SK-N-SH treated with all-trans-retinoic acid at 6 μM for 48 hours (cell line): ENCODE measurements at regions not wholly inside any gene's neighbourhood (a gene's known extent, or its start where the extent isn't known, plus 50 kb on each side); places are given as distances from the start of the nearest gene placed in this dataset.
"Not testable (repeated sequence)": the region's sequence is repeated elsewhere in the genome, so short reads cannot be mapped to it uniquely, and the experiment has no call there.

ENCODE experiments used
- ATAC-seq: fragments of 200-7000 bp; cut with Tn5 transposase; 3 replicates; pipeline ENCODE4 v1.9.1; 2020; ENCODE audit warnings: mild to moderate bottlenecking, moderate library complexity
- ARNTL ChIP-seq: fragments of 450-650 bp; formaldehyde crosslinking; IDR thresholded peaks from 2 replicates; pipeline ENCODE4 v1.5.0; 2020; ENCODE audit warnings: low read depth, mild to moderate bottlenecking, moderate library complexity, borderline replicate concordance
- BACH2 ChIP-seq: fragments of 250-450 bp; sonication (Bioruptor Pico); IDR thresholded peaks from 2 replicates; pipeline ENCODE4 v1.9.0; 2021; ENCODE audit warnings: mild to moderate bottlenecking, borderline replicate concordance
- CSDC2 ChIP-seq: fragments of 250-450 bp; sonication (Bioruptor Pico); IDR thresholded peaks from 2 replicates; pipeline ENCODE4 v1.5.0; 2020; ENCODE audit warnings: mild to moderate bottlenecking, moderate library complexity
- ESRRG ChIP-seq: fragments of 250-450 bp; sonication (Bioruptor Pico); IDR thresholded peaks from 2 replicates; pipeline ENCODE4 v1.6.1; 2021; ENCODE audit warnings: mild to moderate bottlenecking
- GLIS3 ChIP-seq: fragments of 250-450 bp; sonication (Bioruptor Pico); IDR thresholded peaks from 2 replicates; pipeline ENCODE4 v1.5.0; 2020; ENCODE audit warnings: mild to moderate bottlenecking, moderate library complexity
- OSR1 ChIP-seq: fragments of 250-450 bp; sonication (Bioruptor Pico); IDR thresholded peaks from 2 replicates; pipeline ENCODE4 v1.8.0; 2022; ENCODE audit warnings: moderate library complexity, mild to moderate bottlenecking, inconsistent platforms
- PPARA ChIP-seq: fragments of 250-450 bp; sonication (Bioruptor Pico); IDR thresholded peaks from 2 replicates; pipeline ENCODE4 v1.5.0; 2020; ENCODE audit warnings: mild to moderate bottlenecking, borderline replicate concordance
- RARB ChIP-seq: fragments of 250-450 bp; sonication (Bioruptor Pico); IDR thresholded peaks from 2 replicates; pipeline ENCODE4 v1.8.0; 2021; ENCODE audit warnings: mild to moderate bottlenecking, moderate library complexity
- SNAI2 ChIP-seq: fragments of 250-450 bp; sonication (Bioruptor Pico); IDR thresholded peaks from 2 replicates; pipeline ENCODE4 v1.5.0; 2020; ENCODE audit warnings: mild to moderate bottlenecking, moderate library complexity
- TCF4 ChIP-seq: fragments of 250-450 bp; sonication (Bioruptor Pico); IDR thresholded peaks from 2 replicates; pipeline ENCODE4 v1.8.0; 2021; ENCODE audit warnings: mild to moderate bottlenecking, moderate library complexity, borderline replicate concordance
- TOX ChIP-seq: fragments of 250-450 bp; sonication (Bioruptor Pico); IDR thresholded peaks from 2 replicates; pipeline ENCODE4 v1.8.0; 2021; ENCODE audit warnings: mild to moderate bottlenecking, moderate library complexity, borderline replicate concordance
- ZC3H10 ChIP-seq: fragments of 250-450 bp; sonication (Bioruptor Pico); IDR thresholded peaks from 2 replicates; pipeline ENCODE4 v1.5.1; 2021; ENCODE audit warnings: mild to moderate bottlenecking, moderate library complexity
- ZFP3 ChIP-seq: fragments of 250-450 bp; sonication (Bioruptor Pico); IDR thresholded peaks from 2 replicates; pipeline ENCODE4 v1.5.0; 2020; ENCODE audit warnings: mild to moderate bottlenecking, moderate library complexity
- ZFP30 ChIP-seq: fragments of 450-650 bp; formaldehyde crosslinking; IDR thresholded peaks from 2 replicates; pipeline ENCODE4 v1.5.0; 2022; ENCODE audit warnings: mild to moderate bottlenecking, moderate library complexity
- ZNF565 ChIP-seq: fragments of 450-650 bp; formaldehyde crosslinking; conservative IDR thresholded peaks from 2 replicates; pipeline ENCODE4 v1.5.0; 2020; ENCODE audit warnings: low read depth, mild to moderate bottlenecking, moderate library complexity
- ZNF70 ChIP-seq: fragments of 450-650 bp; formaldehyde crosslinking; IDR thresholded peaks from 2 replicates; pipeline ENCODE4 v1.5.0; 2020; ENCODE audit warnings: mild to moderate bottlenecking, moderate library complexity
- ZNF8 ChIP-seq: fragments of 450-650 bp; formaldehyde crosslinking; IDR thresholded peaks from 2 replicates; pipeline ENCODE4 v1.5.0; 2020; ENCODE audit warnings: mild to moderate bottlenecking, moderate library complexity
- TF ChIP-seq, protein P1 (sequence below): fragments of 250-450 bp; sonication (Bioruptor Pico); IDR thresholded peaks from 2 replicates; pipeline ENCODE4 v1.5.1; 2021; ENCODE audit warnings: mild to moderate bottlenecking, moderate library complexity
- TF ChIP-seq, protein P2 (sequence below): fragments of 250-450 bp; sonication (Bioruptor Pico); IDR thresholded peaks from 2 replicates; pipeline ENCODE4 v1.5.0; 2020; ENCODE audit warnings: mild to moderate bottlenecking, moderate library complexity

DNA sequence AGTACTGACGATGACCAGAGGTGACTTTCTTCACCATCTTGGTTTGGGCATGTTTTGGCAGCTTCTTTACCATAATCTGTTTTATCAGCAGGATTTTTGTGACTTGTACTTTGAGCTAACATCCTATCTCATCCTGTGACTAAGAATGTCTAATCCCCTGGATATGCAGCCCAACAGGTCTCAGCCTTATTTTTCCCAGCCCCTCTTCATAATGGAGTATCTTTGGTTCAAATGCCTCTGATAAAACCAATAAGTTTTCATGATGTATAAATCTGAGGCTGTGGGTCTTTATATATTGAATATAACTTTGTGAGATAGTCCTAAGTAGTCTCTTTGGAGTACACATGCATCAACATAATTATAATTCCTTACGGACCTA lies 186.9 kb upstream of the WSB1 start (continued):
- TF ChIP-seq, protein P1, sequence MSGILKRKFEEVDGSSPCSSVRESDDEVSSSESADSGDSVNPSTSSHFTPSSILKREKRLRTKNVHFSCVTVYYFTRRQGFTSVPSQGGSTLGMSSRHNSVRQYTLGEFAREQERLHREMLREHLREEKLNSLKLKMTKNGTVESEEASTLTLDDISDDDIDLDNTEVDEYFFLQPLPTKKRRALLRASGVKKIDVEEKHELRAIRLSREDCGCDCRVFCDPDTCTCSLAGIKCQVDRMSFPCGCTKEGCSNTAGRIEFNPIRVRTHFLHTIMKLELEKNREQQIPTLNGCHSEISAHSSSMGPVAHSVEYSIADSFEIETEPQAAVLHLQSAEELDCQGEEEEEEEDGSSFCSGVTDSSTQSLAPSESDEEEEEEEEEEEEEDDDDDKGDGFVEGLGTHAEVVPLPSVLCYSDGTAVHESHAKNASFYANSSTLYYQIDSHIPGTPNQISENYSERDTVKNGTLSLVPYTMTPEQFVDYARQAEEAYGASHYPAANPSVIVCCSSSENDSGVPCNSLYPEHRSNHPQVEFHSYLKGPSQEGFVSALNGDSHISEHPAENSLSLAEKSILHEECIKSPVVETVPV (CRISPR knock-in tag) = no peak

DNA sequence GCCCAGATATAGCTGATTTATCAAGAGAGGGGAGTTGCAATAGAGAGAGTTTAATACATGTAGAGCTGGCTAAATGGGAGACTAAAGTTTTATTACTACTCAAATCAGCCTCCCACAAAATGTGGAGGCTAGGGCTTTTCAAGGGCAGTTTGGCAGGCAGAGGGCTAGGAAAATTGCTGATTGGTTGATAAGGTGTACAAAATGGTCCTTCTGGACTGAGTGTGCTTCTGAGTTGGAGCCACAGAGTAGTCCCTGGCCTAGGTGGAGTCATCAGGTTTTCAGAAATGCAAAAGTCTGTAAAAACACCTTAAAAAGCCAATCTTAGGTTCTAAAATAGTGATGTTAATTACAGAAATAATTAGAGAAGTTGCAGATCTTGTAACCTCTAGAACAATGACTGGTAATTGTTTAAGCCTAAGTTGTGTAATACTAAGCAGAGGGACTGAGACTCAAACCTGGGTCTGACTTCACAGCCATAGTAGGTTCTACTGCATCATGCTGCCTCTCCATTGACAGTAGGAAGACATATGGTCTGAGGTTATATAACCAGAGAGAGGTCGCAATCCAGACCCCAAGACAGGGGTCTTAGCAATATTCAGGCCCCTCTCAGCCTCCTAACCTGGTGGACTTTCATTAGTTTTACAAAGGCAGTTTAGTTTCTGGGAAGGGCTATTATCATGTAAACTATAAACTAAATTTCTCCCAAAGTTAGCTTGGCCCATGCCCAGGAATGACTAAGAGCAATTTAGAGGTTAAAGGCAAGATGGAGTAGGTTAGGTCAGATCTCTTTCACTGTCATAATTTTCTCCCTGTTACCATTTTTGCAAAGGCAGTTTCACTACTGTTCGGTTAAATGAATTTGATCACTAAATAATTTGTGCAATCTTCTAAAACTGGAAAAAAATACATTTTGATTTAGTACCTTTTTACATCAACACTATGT lies 186.3 kb upstream of the WSB1 start:
- not testable (repeated sequence) for ATAC-seq

DNA sequence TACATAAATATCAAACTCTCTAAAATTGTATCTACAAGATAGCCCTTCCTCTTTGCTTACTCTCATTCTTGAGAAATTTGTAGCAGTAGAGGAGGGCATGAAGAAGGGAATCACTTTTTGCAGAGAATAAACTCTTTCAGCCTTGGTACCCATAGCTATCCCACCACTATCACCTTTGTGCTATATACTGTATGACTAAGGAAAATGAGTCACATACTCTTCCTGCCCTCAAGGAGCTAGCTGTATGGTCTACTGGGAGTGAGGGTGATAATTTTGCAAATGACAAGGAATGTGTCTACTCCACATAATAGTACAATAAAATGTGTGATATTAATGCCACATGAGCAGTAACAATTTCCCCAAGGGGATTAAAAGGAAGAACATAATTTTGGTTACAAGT lies 184.6 kb upstream of the WSB1 start:
- no peak for ATAC-seq

DNA sequence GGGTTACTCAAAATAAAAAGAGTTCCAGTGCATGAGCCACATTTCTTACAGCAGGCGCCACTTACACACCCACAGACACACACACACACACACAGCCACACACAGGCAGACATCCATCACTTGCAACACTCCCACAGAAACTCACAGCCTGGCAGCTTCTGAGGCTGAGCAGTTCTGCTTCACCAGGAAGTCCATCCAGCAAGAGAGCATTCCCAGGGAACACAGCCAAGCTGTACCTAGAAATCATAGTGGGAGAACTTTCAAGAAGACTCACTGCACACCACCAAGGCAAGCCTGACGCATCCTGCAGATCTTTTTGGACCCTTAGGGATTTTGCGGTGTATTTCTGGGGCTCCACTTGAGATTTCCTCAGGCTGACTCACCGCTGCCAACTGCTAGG lies 140.9 kb upstream of the WSB1 start:
- no peak for ATAC-seq
- TF ChIP-seq, protein P2, sequence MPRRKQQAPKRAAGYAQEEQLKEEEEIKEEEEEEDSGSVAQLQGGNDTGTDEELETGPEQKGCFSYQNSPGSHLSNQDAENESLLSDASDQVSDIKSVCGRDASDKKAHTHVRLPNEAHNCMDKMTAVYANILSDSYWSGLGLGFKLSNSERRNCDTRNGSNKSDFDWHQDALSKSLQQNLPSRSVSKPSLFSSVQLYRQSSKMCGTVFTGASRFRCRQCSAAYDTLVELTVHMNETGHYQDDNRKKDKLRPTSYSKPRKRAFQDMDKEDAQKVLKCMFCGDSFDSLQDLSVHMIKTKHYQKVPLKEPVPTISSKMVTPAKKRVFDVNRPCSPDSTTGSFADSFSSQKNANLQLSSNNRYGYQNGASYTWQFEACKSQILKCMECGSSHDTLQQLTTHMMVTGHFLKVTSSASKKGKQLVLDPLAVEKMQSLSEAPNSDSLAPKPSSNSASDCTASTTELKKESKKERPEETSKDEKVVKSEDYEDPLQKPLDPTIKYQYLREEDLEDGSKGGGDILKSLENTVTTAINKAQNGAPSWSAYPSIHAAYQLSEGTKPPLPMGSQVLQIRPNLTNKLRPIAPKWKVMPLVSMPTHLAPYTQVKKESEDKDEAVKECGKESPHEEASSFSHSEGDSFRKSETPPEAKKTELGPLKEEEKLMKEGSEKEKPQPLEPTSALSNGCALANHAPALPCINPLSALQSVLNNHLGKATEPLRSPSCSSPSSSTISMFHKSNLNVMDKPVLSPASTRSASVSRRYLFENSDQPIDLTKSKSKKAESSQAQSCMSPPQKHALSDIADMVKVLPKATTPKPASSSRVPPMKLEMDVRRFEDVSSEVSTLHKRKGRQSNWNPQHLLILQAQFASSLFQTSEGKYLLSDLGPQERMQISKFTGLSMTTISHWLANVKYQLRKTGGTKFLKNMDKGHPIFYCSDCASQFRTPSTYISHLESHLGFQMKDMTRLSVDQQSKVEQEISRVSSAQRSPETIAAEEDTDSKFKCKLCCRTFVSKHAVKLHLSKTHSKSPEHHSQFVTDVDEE (CRISPR knock-in tag) = no peak
- TF ChIP-seq SNAI2 = no peak

More for the DNA sequence above, 184.6 kb upstream of the WSB1 start:
- TF ChIP-seq, protein P1 (CRISPR knock-in tag) = no peak
- TF ChIP-seq GLIS3 (CRISPR knock-in tag) (no peak), SNAI2 (no peak), OSR1 (CRISPR knock-in tag) (no peak), ZNF565 (CRISPR knock-in tag) (no peak), ESRRG (CRISPR knock-in tag) (no peak), ARNTL (CRISPR knock-in tag) (no peak), RARB (CRISPR knock-in tag) (no peak), ZNF8 (CRISPR knock-in tag) (no peak)
- TF ChIP-seq, all 23 proteins: peak for 0

DNA sequence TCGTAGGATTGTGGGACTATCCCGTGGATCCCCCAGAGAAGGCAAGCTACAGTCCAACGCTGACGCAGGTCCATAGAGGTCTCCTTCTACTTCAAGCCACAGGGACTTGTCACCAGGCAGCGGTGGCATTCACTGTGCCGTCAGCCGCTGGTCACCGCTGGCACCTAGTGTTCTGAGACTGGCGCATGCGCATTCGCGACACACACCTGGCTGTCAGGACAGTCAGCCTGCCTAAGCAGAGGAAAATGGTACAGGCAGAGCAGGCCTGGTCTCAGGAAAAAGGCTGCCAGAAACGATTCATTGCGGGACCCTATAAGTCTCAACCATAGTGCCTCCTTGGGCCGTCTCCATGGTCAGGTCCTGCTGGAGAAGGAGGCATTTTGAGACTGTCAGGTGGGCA lies 138.0 kb upstream of the WSB1 start:
- ATAC-seq = no peak
- TF ChIP-seq, protein P2 (CRISPR knock-in tag) = no peak
- TF ChIP-seq TOX (no peak), RARB (CRISPR knock-in tag) (no peak), PPARA (CRISPR knock-in tag) (no peak), SNAI2 (no peak), OSR1 (CRISPR knock-in tag) (no peak), ESRRG (CRISPR knock-in tag) (no peak), ARNTL (CRISPR knock-in tag) (no peak), CSDC2 (CRISPR knock-in tag) (no peak), ZFP30 (CRISPR knock-in tag) (no peak), TCF4 (no peak), ZFP3 (CRISPR knock-in tag) (no peak), GLIS3 (CRISPR knock-in tag) (no peak), ZC3H10 (no peak), ZNF565 (CRISPR knock-in tag) (no peak), BACH2 (no peak), ZNF70 (no peak)
- TF ChIP-seq, all 23 proteins: peak for 0
